ENCODE measurements at regions not wholly inside any gene's neighbourhood (a gene's known extent, or its start where the extent isn't known, plus 50 kb on each side); places are given as distances from the start of the nearest gene placed in this dataset.

- H3K4me1 ChIP-seq: peaks cover 0 to 13% (median 0%) of the 10 kb centered on the region in 12 donors
- DNase-seq (no peak), ATAC-seq (no peak)
- H3K27ac ChIP-seq: no peak overlapping the region
- H3K4me3 ChIP-seq: no peak overlapping the region
- intact Hi-C loops (cut with DNase I): no loop called here
- H3K9me3 ChIP-seq: no peaks in the 10 kb centered on the region
- no peaks in the 10 kb centered on the region for H3K27me3 ChIP-seq
- 53 to 70% (median 63%) methylated on average over 3 of the region's 3 CpGs for WGBS, 4 donors
- TF ChIP-seq CTCF (IDR thresholded peaks at IDR 0.05) (no peak), POLR2A (IDR thresholded peaks at IDR 0.05) (no peak)
- H3K36me3 ChIP-seq: no peaks in the 10 kb centered on the region
These were observed 84.9 kb upstream of the NR3C1 start for GRCh38 chr5:143488381-143488780.

DNA sequence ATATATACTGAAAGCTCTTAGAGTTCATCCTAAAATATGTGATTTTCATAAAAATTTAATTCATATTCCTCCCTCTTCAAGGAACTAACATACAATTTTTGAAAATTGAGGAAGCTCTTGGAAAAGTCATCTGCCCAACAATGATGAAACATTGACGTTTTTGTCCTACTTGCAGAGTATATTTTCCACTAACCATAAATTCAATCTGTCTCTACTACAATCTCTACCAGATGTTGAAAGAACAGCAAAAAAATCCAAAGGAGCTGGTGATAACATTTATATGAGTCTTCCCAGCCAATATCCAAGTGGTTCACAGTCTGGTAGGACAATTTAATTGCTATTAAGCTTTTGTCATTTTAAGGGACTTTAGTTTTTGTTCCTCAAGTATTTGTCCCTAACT lies 81.1 kb upstream of the NR3C1 start:
- H3K9me3 ChIP-seq: no peaks in the 10 kb centered on the region
- TF ChIP-seq POLR2A (IDR thresholded peaks at IDR 0.05): no peak
- no peak for TF ChIP-seq CTCF (IDR thresholded peaks at IDR 0.05)
- no peaks in the 10 kb centered on the region for H3K36me3 ChIP-seq
- 66 to 80% (median 75%) methylated on average over 1 of the region's 1 CpG for WGBS, 4 donors
- no peaks in the 10 kb centered on the region for H3K27me3 ChIP-seq
- ATAC-seq: no peak
- intact Hi-C loops (cut with DNase I): no loop called here
- H3K4me1 ChIP-seq: peaks cover 0 to 13% (median 0%) of the 10 kb centered on the region in 12 donors
- no peak overlapping the region for H3K4me3 ChIP-seq
- no peak for DNase-seq
- no peak overlapping the region for H3K27ac ChIP-seq

DNA sequence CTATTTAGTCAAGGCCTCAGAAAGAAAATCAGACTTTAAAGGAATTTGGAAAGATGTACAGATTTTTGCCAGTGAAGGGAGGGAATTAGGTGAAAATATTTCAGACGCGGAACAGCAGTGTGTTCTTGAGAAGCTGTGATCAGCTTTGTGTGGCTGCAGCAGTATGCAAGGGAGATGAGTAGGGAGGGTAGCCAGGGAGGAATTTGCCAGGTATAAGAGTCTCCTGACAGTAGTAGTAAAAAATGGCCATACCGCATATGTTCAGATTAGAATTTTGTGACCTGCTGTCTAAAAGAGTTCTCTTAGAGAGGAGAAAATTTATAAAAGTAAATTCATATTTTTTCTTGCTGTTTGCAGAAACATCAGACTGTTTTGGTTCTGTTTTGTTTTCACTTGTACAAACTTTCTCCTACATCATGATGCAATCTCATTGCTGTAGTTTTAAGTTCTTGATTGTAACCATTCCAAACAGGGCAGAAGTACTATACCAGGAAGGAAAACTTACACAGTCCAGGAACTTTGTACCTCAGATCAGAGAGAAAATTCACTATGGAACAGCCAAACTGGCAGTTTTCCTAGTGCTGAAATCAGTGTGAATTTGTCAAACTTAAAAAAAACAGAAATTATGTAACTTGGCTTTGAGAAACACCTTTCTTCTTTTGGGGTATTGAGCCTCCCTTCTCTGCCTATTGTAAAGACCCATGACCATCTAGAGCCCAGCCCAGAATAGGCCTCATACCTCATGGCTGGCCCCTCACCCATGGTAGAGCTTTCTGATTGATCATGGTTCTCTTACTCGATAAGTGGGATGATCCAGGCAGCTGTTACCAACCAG lies 78.4 kb upstream of the NR3C1 start:
- no peaks in the 10 kb centered on the region for H3K9me3 ChIP-seq
- ATAC-seq (no peak), DNase-seq (no peak)
- intact Hi-C loops (cut with DNase I): no loop called here
- peaks cover 0 to 13% (median 0%) of the 10 kb centered on the region in 12 donors for H3K4me1 ChIP-seq
- H3K36me3 ChIP-seq: no peaks in the 10 kb centered on the region
- H3K27ac ChIP-seq: no peak overlapping the region
- no peaks in the 10 kb centered on the region for H3K27me3 ChIP-seq
- H3K4me3 ChIP-seq: no peak overlapping the region
- 93 to 99% (median 95%) methylated on average over 4 of the region's 4 CpGs for WGBS, 4 donors
- TF ChIP-seq POLR2A (IDR thresholded peaks at IDR 0.05) (no peak), CTCF (IDR thresholded peaks at IDR 0.05) (no peak)

DNA sequence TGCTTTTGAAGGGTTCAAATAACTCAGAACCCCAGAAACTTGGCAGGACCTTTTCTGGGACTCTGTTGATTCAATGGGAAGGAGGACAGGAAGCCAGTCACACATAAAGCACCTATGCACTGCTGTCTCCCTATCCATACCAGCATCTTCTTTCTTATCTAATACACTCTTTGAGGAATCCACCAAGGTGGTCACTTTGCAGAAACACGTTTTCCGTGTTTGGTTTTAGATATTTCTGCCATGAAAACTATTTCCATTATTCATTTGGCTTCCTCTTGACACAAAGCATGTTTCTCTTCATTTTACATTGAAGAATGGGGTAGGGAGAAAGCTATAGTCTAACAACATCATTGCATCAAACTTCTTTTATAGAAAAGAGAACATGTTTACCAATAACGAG lies 76.5 kb upstream of the NR3C1 start:
- WGBS, 4 donors: 88 to 95% (median 94%) methylated on average over 3 of the region's 3 CpGs
- no peak for TF ChIP-seq CTCF (IDR thresholded peaks at IDR 0.05)
- TF ChIP-seq POLR2A (IDR thresholded peaks at IDR 0.05): no peak
- Histone ChIP-seq H3K4me1 (peaks cover 0 to 13% (median 0%) of the 10 kb centered on the region in 12 donors), H3K27ac (no peak overlapping the region), H3K9me3 (no peaks in the 10 kb centered on the region), H3K4me3 (no peak overlapping the region), H3K27me3 (no peaks in the 10 kb centered on the region), H3K36me3 (no peaks in the 10 kb centered on the region)
- no peak for DNase-seq
- no peak for ATAC-seq
- intact Hi-C loops (cut with DNase I): no loop called here

All from heart left ventricle (tissue), 16 donors.